Immature natural killer cell (primary cell): ENCODE measurements at regions not wholly inside any gene's neighbourhood (a gene's known extent, or its start where the extent isn't known, plus 50 kb on each side); places are given as distances from the start of the nearest gene placed in this dataset.
"Not testable (repeated sequence)": the region's sequence is repeated elsewhere in the genome, so short reads cannot be mapped to it uniquely, and the experiment has no call there.

ENCODE experiments used
- DNase-seq, 3 donors: peaks; one replicate each; pipeline ENCODE4 v3.0.0; 2022; ENCODE audit warnings: mixed read lengths in 1 of 3
- H3K27ac Mint-ChIP-seq, 6 donors: one replicate each; pipeline ENCODE4 v1.8.0; 2020; ENCODE audit warnings: mixed read lengths in 6 of 6, mild to moderate bottlenecking in 5 of 6, inconsistent platforms in 4 of 6, moderate library complexity in 3 of 6
- H3K27me3 Mint-ChIP-seq, 3 donors: one replicate each; pipeline ENCODE4 v1.8.0; 2020 to 2021; ENCODE audit warnings: low read depth in 3 of 3, mild to moderate bottlenecking in 3 of 3, mixed read lengths in 3 of 3, moderate library complexity in 3 of 3, inconsistent platforms in 1 of 3
- H3K36me3 Mint-ChIP-seq, 3 donors: one replicate each; pipeline ENCODE4 v1.8.0; 2020; ENCODE audit warnings: mixed read lengths in 3 of 3, inconsistent platforms in 2 of 3, mild to moderate bottlenecking in 2 of 3
- H3K4me1 Mint-ChIP-seq, 2 donors: one replicate each; pipeline ENCODE4 v1.8.0; 2020; ENCODE audit warnings: inconsistent platforms in 2 of 2, mild to moderate bottlenecking in 2 of 2, mixed read lengths in 2 of 2, moderate library complexity in 1 of 2
- H3K4me3 Mint-ChIP-seq, 5 donors: one replicate each; pipeline ENCODE4 v1.8.0; 2020; ENCODE audit warnings: mild to moderate bottlenecking in 5 of 5, mixed read lengths in 5 of 5, inconsistent platforms in 3 of 5, moderate library complexity in 3 of 5
- H3K9me3 Mint-ChIP-seq, 6 donors: one replicate each; pipeline ENCODE4 v1.8.0; 2020; ENCODE audit warnings: mild to moderate bottlenecking in 6 of 6, mixed read lengths in 6 of 6, inconsistent platforms in 4 of 6, moderate library complexity in 3 of 6

DNA sequence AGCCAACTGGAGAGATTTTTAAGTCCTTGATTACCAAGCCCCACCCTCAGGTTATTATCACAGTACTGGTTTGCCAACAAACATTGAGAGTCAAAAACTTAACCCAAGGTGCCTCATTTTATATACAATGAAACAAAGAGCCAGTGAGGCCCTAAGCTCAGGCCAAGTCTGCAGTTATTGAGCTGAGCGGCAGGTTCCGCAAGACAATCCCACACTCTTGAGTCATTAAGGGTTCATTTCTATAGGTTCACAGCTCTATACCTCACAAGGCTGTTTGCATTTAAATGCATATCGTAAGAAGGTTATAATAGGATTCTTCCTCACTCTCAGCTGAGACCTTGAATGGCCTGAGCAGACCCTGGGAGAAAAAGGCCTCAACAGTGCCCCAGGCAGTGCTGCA lies 268.4 kb upstream of the RGPD4 start:
- H3K27ac Mint-ChIP-seq, result no peak overlapping the region
- no peaks in the 10 kb centered on the region for H3K4me1 Mint-ChIP-seq
- H3K4me3 Mint-ChIP-seq, result no peak overlapping the region
- H3K9me3 Mint-ChIP-seq, result peaks cover 6 to 47% (median 20%) of the 10 kb centered on the region in 6 donors
- DNase-seq, result no peak
- H3K27me3 Mint-ChIP-seq, result peaks cover 0 to 2% (median 0%) of the 10 kb centered on the region in 3 donors
- no peaks in the 10 kb centered on the region for H3K36me3 Mint-ChIP-seq

DNA sequence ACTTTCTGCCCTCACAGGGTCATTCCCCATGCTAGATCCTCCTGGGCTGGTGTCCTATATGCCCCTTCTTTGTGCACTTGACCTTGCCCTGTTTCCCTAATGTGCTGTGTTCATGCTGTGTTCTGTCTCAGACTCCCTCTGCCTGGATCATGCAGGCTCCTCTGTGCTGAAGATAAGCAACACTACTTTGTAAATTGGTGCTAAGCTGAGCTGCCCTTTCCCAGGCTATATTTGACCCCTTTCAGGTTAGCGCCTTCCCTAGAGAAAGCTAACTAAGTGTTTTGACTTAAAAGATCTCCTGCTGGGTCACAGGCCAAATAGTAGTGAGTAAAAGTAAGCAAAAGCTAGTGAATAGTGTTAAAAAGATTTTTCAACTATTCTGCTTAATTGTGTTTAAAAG lies 257.2 kb upstream of the RGPD4 start:
- Mint-ChIP-seq H3K36me3 (no peaks in the 10 kb centered on the region), H3K27ac (no peak overlapping the region), H3K27me3 (peaks cover 0 to 4% (median 1%) of the 10 kb centered on the region in 3 donors), H3K4me3 (no peak overlapping the region), H3K4me1 (no peaks in the 10 kb centered on the region), H3K9me3 (peaks cover 0 to 12% (median 4%) of the 10 kb centered on the region in 6 donors)
- no peak for DNase-seq

DNA sequence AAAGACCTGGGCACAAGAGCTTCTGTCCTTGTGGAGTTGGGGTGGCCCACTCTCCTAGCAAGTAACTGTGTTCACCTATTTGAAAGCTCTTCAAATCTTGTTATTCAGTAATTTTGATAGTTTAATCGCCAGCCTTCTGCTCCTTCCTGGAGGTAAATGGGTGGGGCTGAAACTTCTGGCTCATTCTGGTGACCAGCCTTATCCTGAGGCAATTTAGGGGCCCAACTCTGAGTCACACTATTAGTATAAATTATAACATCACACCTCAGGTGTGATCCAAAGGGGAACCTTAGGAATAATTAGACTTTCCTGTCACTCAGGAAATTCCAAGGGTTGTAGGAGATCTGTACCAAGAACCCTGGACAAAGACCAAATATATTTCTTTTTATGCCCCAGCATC lies 255.8 kb upstream of the RGPD4 start:
- H3K4me1 Mint-ChIP-seq, result no peaks in the 10 kb centered on the region

DNA sequence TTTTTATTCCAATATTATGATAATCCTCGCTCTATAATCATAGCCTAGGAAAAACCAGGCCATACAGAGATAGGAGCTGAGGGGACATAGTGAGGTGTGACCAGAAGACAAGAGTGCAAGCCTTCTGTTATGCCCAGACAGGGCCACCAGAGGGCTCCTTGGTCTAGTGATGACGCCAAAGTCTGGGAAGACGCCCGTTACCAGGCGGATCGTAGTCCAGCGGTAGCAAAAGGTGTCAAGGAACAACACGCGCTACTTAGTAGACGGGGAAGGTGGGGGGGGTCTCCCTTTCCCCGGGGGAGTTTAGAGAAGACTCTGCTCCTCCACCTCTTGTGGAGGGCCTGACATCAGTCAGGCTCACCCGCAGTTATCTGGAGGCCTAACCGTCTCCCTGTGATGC lies 253.8 kb upstream of the RGPD4 start:
- H3K4me3 Mint-ChIP-seq, result not testable (repeated sequence)

More for the DNA sequence above, 255.8 kb upstream of the RGPD4 start:
- no peak overlapping the region for H3K4me3 Mint-ChIP-seq
- H3K27me3 Mint-ChIP-seq, result peaks cover 0 to 4% (median 1%) of the 10 kb centered on the region in 3 donors
- DNase-seq, result no peak
- H3K27ac Mint-ChIP-seq, result no peak overlapping the region
- peaks cover 0 to 12% (median 4%) of the 10 kb centered on the region in 6 donors for H3K9me3 Mint-ChIP-seq
- no peaks in the 10 kb centered on the region for H3K36me3 Mint-ChIP-seq

DNA sequence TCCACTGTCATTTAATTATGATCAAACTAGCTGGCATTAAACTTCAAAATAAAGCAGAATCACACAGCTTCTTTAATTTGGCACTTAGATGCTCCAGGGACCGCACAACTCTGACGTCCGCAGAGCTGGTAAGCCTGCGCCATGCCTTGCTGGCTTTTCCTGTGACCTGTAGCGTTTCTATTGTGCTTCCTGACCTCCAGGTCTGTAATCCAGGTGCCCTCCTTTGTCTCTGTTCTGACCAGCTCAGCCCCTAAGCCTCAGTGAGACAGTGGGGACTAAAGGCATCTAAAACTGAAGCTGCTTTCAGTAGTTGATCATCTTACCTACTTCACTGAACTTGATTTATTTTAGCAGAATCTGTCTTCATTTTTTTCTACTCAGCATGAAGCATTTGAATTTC lies 249.7 kb upstream of the RGPD4 start:
- Mint-ChIP-seq H3K27me3 (no peaks in the 10 kb centered on the region), H3K9me3 (peaks cover 0 to 19% (median 4%) of the 10 kb centered on the region in 6 donors), H3K27ac (no peak overlapping the region), H3K4me1 (no peaks in the 10 kb centered on the region), H3K36me3 (no peaks in the 10 kb centered on the region), H3K4me3 (no peak overlapping the region)
- DNase-seq, result no peak

More for the DNA sequence above, 253.8 kb upstream of the RGPD4 start:
- H3K9me3 Mint-ChIP-seq, result peaks cover 0 to 17% (median 0%) of the 10 kb centered on the region in 6 donors
- H3K36me3 Mint-ChIP-seq, H3K27me3 Mint-ChIP-seq, DNase-seq, H3K27ac Mint-ChIP-seq, H3K4me1 Mint-ChIP-seq: not testable (repeated sequence)

DNA sequence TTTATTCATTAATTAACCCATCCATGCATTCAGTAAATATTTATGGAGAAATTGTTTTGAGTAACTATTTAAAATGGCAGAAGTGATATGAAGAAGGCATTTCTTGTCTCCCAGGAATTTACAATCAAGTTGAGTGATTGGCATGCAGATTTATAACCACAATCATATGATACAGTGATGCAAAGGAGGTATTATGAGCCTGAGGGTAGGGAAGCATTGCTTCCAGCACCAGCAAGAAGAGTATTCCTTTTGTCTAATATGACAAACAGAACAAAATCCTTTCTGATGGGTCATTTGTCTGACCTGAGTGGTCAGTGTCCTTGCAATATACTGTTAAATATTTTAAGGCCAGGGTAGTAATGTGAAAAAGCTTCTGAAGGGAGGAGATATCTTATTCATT lies 244.2 kb upstream of the RGPD4 start:
- no peak overlapping the region for H3K4me3 Mint-ChIP-seq
- H3K27me3 Mint-ChIP-seq, result no peaks in the 10 kb centered on the region

DNA sequence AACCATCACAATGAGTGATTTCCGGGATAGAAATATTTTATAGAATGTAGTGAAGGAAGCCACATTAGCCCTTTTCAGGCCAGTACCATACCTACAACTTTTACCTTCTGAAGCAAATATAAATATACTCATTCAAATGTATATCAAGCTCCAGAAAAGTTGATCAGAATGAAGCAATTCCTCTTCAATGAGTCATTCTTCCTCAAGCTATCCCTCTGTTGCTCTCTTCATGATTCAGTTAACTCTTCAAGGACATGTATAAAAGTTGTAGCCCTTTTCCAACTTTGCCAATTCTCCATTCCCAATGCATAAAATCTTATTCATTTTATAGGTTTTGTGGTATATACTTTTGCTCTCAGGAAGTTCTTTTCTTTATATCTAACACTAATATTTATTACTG lies 242.1 kb upstream of the RGPD4 start:
- Mint-ChIP-seq H3K27me3 (no peaks in the 10 kb centered on the region), H3K4me1 (no peaks in the 10 kb centered on the region), H3K27ac (no peak overlapping the region), H3K9me3 (peaks cover 0 to 21% (median under 1%) of the 10 kb centered on the region in 6 donors), H3K36me3 (no peaks in the 10 kb centered on the region), H3K4me3 (no peak overlapping the region)
- no peak for DNase-seq

More for the DNA sequence above, 244.2 kb upstream of the RGPD4 start:
- Mint-ChIP-seq H3K9me3 (peaks cover 0 to 21% (median 5%) of the 10 kb centered on the region in 6 donors), H3K36me3 (no peaks in the 10 kb centered on the region), H3K4me1 (no peaks in the 10 kb centered on the region), H3K27ac (no peak overlapping the region)
- no peak for DNase-seq

DNA sequence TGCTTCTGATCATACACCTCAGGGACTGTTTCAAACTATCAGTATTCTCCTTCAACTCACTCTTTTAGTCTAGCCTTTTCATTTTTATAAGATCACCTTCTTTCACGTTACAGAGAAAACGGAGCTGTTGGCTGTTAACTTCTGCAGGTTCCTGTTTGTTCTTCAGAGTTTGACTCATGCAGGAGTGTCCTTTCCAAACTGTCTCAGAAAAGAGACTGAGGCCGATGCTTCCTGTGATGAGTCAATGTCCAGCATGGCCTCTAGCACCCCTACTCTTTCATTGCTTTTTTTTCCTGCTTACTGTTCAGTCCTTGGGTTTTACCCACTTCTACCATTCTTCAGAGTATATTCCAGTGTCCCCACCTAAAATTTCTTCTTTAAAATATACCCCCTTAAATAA lies 240.8 kb upstream of the RGPD4 start:
- Mint-ChIP-seq H3K4me3 (no peak overlapping the region), H3K27me3 (no peaks in the 10 kb centered on the region), H3K36me3 (no peaks in the 10 kb centered on the region), H3K9me3 (peaks cover 0 to 21% (median under 1%) of the 10 kb centered on the region in 6 donors), H3K27ac (no peak overlapping the region), H3K4me1 (no peaks in the 10 kb centered on the region)
- no peak for DNase-seq

DNA sequence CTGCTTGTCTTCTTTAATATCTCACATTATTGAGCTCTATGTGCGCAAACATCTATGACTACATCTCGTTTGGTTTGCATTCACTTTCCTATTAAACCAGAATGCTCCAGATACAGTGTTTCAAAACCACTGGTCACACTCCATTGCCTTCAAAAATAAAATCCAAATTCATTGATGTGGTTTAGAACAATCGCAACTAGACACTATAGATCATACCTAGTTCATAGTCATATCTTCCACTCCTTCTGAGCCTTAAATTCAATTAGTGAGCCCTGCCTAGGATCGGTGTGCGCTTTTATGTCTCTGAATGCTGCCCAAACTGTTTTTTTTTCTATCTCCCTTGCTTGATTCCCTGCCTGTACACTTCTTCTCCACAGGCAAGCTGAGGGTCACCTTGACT lies 238.5 kb upstream of the RGPD4 start:
- Mint-ChIP-seq H3K9me3 (peaks cover 0 to 26% (median 4%) of the 10 kb centered on the region in 6 donors), H3K4me1 (no peaks in the 10 kb centered on the region), H3K27ac (no peak overlapping the region), H3K4me3 (no peak overlapping the region), H3K27me3 (peaks cover 0 to 1% (median 0%) of the 10 kb centered on the region in 3 donors), H3K36me3 (no peaks in the 10 kb centered on the region)
- no peak for DNase-seq

DNA sequence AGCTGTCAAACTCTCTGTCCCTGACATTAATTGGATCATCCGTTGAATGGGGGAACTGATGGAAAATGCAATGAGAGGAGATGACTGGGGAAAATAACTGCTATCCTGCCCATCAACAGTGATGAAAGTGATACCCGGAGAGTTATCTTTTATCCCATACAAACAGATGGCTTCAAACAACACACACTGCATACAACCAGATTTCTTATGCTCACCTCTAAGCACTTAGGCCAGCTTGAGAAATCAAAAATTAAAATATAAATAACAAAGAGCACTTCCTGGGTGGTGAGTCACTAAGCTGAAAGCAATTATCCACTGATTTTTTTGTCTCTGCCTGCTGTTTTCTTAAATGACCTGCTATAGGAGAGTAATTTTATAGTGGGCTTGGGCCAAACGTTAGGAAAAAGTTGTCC lies 237.6 kb upstream of the RGPD4 start:
- Mint-ChIP-seq H3K4me1 (no peaks in the 10 kb centered on the region), H3K4me3 (no peak overlapping the region), H3K27me3 (peaks cover 0 to 1% (median 0%) of the 10 kb centered on the region in 3 donors), H3K36me3 (no peaks in the 10 kb centered on the region), H3K27ac (no peak overlapping the region), H3K9me3 (peaks cover 0 to 24% (median 5%) of the 10 kb centered on the region in 6 donors)
- no peak for DNase-seq

DNA sequence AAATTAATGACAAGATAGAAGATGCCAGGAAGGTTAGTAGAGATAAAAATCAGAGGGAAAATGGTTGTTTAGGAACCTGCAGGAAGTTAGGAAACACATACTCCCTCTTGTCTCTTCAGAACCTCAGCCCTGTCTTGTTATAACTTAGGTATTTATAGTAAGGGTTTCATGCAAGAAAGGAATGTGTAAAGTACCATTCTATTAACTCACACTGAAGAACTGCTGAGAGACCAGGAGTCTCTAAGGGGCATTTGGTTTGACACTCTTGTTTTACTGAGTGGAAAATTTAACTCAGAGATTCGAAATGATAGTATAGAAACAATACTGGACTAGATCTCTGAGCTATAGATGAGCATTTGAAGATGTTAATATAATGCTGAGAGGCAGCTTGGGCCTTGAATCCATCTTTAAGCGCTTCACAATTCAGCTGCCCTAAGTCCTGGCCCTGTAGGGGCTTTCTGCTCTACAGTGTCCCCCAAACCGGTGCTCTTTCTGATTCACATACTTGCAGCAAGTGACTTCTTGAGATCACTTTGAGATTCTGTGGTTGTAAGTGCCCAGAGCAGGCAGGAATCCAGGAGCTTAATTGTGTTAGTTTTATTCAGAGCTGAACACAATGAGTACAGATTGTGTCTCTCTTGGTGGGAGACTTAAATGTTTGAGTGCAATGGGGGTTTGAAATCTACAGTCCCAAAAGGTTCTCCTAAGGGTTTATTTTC lies 235.0 kb upstream of the RGPD4 start:
- Mint-ChIP-seq H3K9me3 (peaks cover 0 to 21% (median 7%) of the 10 kb centered on the region in 6 donors), H3K27me3 (peaks cover 0 to 1% (median 0%) of the 10 kb centered on the region in 3 donors)

DNA sequence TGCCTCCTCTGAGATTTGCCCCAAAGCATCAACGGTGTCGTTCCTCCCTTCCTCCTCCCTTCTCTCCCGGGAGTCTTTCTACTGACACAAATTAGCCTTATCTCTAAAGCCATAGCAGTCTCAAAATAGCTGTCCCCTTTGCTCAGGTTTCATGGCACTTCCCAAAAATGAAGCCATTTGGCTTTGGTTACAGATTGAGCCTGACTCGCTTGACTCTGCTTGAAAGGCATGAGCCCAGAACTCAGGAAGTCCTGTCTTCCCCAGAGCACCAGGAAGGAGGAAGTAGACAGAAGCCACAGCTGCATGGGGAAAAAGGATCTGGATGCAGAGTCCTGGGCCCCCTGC lies 234.4 kb upstream of the RGPD4 start:
- H3K36me3 Mint-ChIP-seq, result no peaks in the 10 kb centered on the region
- no peak for DNase-seq
- H3K4me1 Mint-ChIP-seq, result no peaks in the 10 kb centered on the region
- H3K27me3 Mint-ChIP-seq, result peaks cover 0 to 1% (median 0%) of the 10 kb centered on the region in 3 donors
- peaks cover 0 to 21% (median 8%) of the 10 kb centered on the region in 6 donors for H3K9me3 Mint-ChIP-seq
- no peak overlapping the region for H3K27ac Mint-ChIP-seq
- no peak overlapping the region for H3K4me3 Mint-ChIP-seq

More for the DNA sequence above, 235.0 kb upstream of the RGPD4 start:
- H3K36me3 Mint-ChIP-seq, result no peaks in the 10 kb centered on the region
- no peak for DNase-seq
- no peaks in the 10 kb centered on the region for H3K4me1 Mint-ChIP-seq
- no peak overlapping the region for H3K27ac Mint-ChIP-seq
- H3K4me3 Mint-ChIP-seq, result no peak overlapping the region

DNA sequence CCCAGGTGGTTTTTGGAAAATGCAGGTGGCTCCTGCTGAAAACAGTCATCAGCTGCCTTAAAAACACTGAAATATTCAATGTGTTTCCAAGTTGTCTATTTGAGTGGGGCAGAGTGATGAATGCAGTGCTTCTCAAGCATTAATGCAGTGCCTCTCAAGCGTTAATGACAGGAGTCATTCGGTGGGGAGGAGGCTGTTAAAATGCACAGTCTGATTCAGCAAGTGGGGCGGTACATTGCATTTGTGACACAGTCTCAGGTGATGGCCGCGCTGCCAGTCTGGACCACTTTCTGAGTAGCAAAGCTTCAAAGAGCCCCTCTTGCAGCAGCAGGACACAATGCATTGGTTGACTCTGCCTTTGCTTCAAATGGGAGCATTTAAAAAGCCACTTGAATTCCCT lies 231.4 kb upstream of the RGPD4 start:
- DNase-seq, result no peak
- Mint-ChIP-seq H3K27me3 (peaks cover 0 to 1% (median 0%) of the 10 kb centered on the region in 3 donors), H3K36me3 (no peaks in the 10 kb centered on the region), H3K9me3 (peaks cover 2 to 28% (median 10%) of the 10 kb centered on the region in 6 donors), H3K27ac (no peak overlapping the region), H3K4me1 (no peaks in the 10 kb centered on the region), H3K4me3 (no peak overlapping the region)

DNA sequence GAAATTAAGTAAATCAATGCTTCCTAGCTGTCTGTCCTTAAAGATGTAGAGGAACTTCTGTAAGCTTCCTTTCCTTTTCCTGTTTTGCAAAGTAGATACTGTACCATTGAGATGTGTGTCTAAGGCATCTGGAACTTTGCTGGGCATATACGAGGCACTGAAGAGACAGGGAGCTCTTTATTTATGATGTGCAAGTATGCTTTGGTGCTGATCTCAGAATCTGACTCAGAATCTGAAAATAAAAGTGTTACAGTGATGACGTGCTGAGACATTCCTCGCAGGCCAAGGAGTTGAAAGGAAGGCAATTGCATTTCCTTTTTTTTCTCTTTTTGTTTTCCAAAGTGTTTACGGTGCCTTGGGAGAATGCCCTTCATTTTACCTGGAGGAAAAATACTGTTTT lies 230.9 kb upstream of the RGPD4 start:
- no peaks in the 10 kb centered on the region for H3K4me1 Mint-ChIP-seq
- H3K36me3 Mint-ChIP-seq, result no peaks in the 10 kb centered on the region
- no peak overlapping the region for H3K4me3 Mint-ChIP-seq
- H3K27ac Mint-ChIP-seq, result no peak overlapping the region
- DNase-seq, result no peak
- H3K27me3 Mint-ChIP-seq, result peaks cover 0 to 1% (median 0%) of the 10 kb centered on the region in 3 donors
- peaks cover 2 to 28% (median 10%) of the 10 kb centered on the region in 6 donors for H3K9me3 Mint-ChIP-seq

DNA sequence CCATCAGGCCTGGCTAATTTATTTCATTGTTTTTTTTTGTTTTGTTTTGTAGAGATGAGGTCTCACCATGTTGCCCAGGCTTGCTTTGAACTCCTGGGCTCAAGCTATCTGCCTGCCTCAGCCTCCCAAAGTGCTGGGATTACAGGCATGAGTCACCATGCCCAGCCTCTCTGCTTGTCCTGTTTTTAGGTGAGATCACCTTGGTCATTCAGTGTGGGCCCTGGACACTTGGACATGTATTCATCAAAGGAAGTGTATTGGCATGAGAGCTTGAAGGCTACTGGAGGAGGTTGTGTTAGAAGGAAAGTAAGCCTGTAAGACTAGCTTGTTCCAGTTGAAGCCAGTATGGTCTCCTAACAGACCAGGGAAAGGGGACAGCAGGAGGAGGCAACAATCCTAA lies 229.2 kb upstream of the RGPD4 start:
- H3K9me3 Mint-ChIP-seq, result peaks cover 2 to 20% (median 7%) of the 10 kb centered on the region in 6 donors
- no peak overlapping the region for H3K27ac Mint-ChIP-seq
- no peaks in the 10 kb centered on the region for H3K27me3 Mint-ChIP-seq
- no peaks in the 10 kb centered on the region for H3K4me1 Mint-ChIP-seq
- no peak overlapping the region for H3K4me3 Mint-ChIP-seq
- no peak for DNase-seq
- no peaks in the 10 kb centered on the region for H3K36me3 Mint-ChIP-seq
